ENCODE measurements at regions not wholly inside any gene's neighbourhood (a gene's known extent, or its start where the extent isn't known, plus 50 kb on each side); places are given as distances from the start of the nearest gene placed in this dataset.

GRCh38 chr5:100249884-100250269, 285.3 kb upstream of the FAM174A start:
- Mint-ChIP-seq H3K9me3 (peaks cover 2% of the 10 kb centered on the region), H3K4me1 (peaks cover 5% of the 10 kb centered on the region), H3K36me3 (ENCODE audit: low read depth) (no peaks in the 10 kb centered on the region), H3K27ac (no peak overlapping the region), H3K27me3 (ENCODE audit: low read depth) (no peaks in the 10 kb centered on the region), H3K4me3 (no peak overlapping the region)
- no peak for TF ChIP-seq CTCF (IDR thresholded peaks at IDR 0.05; ENCODE audit: unreplicated experiment in 3 of 3)

GRCh38 chr5:100249211-100249883, 285.8 kb upstream of the FAM174A start:
- peaks cover 2% of the 10 kb centered on the region for H3K9me3 Mint-ChIP-seq
- no peak overlapping the region for H3K27ac Mint-ChIP-seq
- H3K27me3 Mint-ChIP-seq (ENCODE audit: low read depth) = no peaks in the 10 kb centered on the region
- H3K36me3 Mint-ChIP-seq (ENCODE audit: low read depth) = no peaks in the 10 kb centered on the region
- H3K4me3 Mint-ChIP-seq = no peak overlapping the region
- no peak for TF ChIP-seq CTCF (IDR thresholded peaks at IDR 0.05; ENCODE audit: unreplicated experiment in 3 of 3)
- H3K4me1 Mint-ChIP-seq = peaks cover 5% of the 10 kb centered on the region

- no peak overlapping the region for H3K27ac Mint-ChIP-seq
- no peaks in the 10 kb centered on the region for H3K4me1 Mint-ChIP-seq
- no peak for TF ChIP-seq CTCF (IDR thresholded peaks at IDR 0.05; ENCODE audit: unreplicated experiment in 3 of 3)
- peaks cover 8% of the 10 kb centered on the region for H3K9me3 Mint-ChIP-seq
- H3K27me3 Mint-ChIP-seq (ENCODE audit: low read depth) = no peaks in the 10 kb centered on the region
- H3K4me3 Mint-ChIP-seq = no peak overlapping the region
- no peaks in the 10 kb centered on the region for H3K36me3 Mint-ChIP-seq (ENCODE audit: low read depth)
These were observed 302.4 kb upstream of the FAM174A start for GRCh38 chr5:100232736-100233135.

GRCh38 chr5:100188778-100189177, 346.4 kb upstream of the FAM174A start:
- TF ChIP-seq CTCF (IDR thresholded peaks at IDR 0.05; ENCODE audit: unreplicated experiment in 3 of 3) = no peak
- Mint-ChIP-seq H3K36me3 (ENCODE audit: low read depth) (no peaks in the 10 kb centered on the region), H3K4me3 (no peak overlapping the region), H3K27ac (no peak overlapping the region), H3K27me3 (ENCODE audit: low read depth) (no peaks in the 10 kb centered on the region), H3K9me3 (peaks cover 5% of the 10 kb centered on the region), H3K4me1 (no peaks in the 10 kb centered on the region)

GRCh38 chr5:100188339-100188738, 346.8 kb upstream of the FAM174A start:
- H3K4me3 Mint-ChIP-seq = no peak overlapping the region
- H3K9me3 Mint-ChIP-seq = peaks cover 3% of the 10 kb centered on the region
- TF ChIP-seq CTCF (IDR thresholded peaks at IDR 0.05; ENCODE audit: unreplicated experiment in 3 of 3) = no peak
- no peaks in the 10 kb centered on the region for H3K36me3 Mint-ChIP-seq (ENCODE audit: low read depth)
- H3K4me1 Mint-ChIP-seq = no peaks in the 10 kb centered on the region
- H3K27ac Mint-ChIP-seq = no peak overlapping the region
- H3K27me3 Mint-ChIP-seq (ENCODE audit: low read depth) = no peaks in the 10 kb centered on the region

GRCh38 chr5:100186181-100186580, 349.0 kb upstream of the FAM174A start:
- H3K4me3 Mint-ChIP-seq = no peak overlapping the region
- no peaks in the 10 kb centered on the region for H3K9me3 Mint-ChIP-seq
- no peaks in the 10 kb centered on the region for H3K4me1 Mint-ChIP-seq
- no peaks in the 10 kb centered on the region for H3K27me3 Mint-ChIP-seq (ENCODE audit: low read depth)
- no peaks in the 10 kb centered on the region for H3K36me3 Mint-ChIP-seq (ENCODE audit: low read depth)
- no peak for TF ChIP-seq CTCF (IDR thresholded peaks at IDR 0.05; ENCODE audit: unreplicated experiment in 3 of 3)
- H3K27ac Mint-ChIP-seq = no peak overlapping the region

Data from nephron (organoid).